SK-N-SH (cell line): ENCODE measurements at regions not wholly inside any gene's neighbourhood (a gene's known extent, or its start where the extent isn't known, plus 50 kb on each side); places are given as distances from the start of the nearest gene placed in this dataset.

Source experiments
- CTCF ChIA-PET: fragments of 300-600, 350-600 bp; formaldehyde crosslinking; extraction: SDS; loops from one replicate; lab custom pipeline; 2021; lab: Yijun Ruan, JAX
- POLR2A ChIA-PET: fragments of 350-600 bp; sonication (Branson Sonifier 250); formaldehyde crosslinking; extraction: SDS; loops from one replicate; lab custom pipeline; 2020; ENCODE audit warnings: antibody characterized with exemption, inconsistent platforms; lab: Yijun Ruan, JAX
- DNase-seq: peaks from one replicate; pipeline ENCODE4 v3.0.0; 2012
- H2AFZ ChIP-seq: fragments of 200-600 bp; sonication (generic); 2 replicates; pipeline ENCODE4 v1.8.1; 2016; ENCODE audit warnings: antibody characterized with exemption, mild to moderate bottlenecking, low read depth
- H3F3A ChIP-seq: fragments of 200-600 bp; sonication (generic); replicated peaks from 2 replicates; pipeline ENCODE3; 2016; ENCODE audit warnings: antibody characterized with exemption, mild to moderate bottlenecking; ENCODE audit not compliant: insufficient read depth
- H3K27ac ChIP-seq, 2 experiments: fragments of 200-500 bp in 1 of 2; fragments of 200-600 bp in 1 of 2; sonication (Bioruptor generic) in 1 of 2; sonication (generic), shearing (Covaris generic) in 1 of 2; 2 replicates each; pipeline versions ENCODE4 v1.5.1 to v1.6.1; 2014 to 2016; ENCODE audit warnings: low read depth in 2 of 2, inconsistent platforms in 1 of 2, low read length in 1 of 2, mild to moderate bottlenecking in 1 of 2, mixed read lengths in 1 of 2
- H3K27me3 ChIP-seq: fragments of 200-600 bp; sonication (generic), shearing (Covaris generic); 2 replicates; pipeline ENCODE4 v1.6.1; 2016; ENCODE audit warnings: mixed run types; ENCODE audit not compliant: insufficient read depth
- H3K36me3 ChIP-seq, 2 experiments: fragments of 200-500 bp in 1 of 2; fragments of 200-600 bp in 1 of 2; sonication (Bioruptor generic) in 1 of 2; sonication (generic) in 1 of 2; replicated peaks in 1 of 2; 2 replicates each; pipeline versions ENCODE3 to v1.5.1; 2014 to 2016; ENCODE audit warnings: low read length in 1 of 2, mild to moderate bottlenecking in 1 of 2; ENCODE audit not compliant: insufficient read depth in 2 of 2, control insufficient read depth in 1 of 2
- H3K4me1 ChIP-seq, 2 experiments: fragments of 200-500 bp in 1 of 2; fragments of 200-600 bp in 1 of 2; sonication (Bioruptor generic) in 1 of 2; sonication (generic), shearing (Covaris generic) in 1 of 2; 2 replicates each; pipeline versions ENCODE4 v1.5.1 to v1.6.1; 2014 to 2016; ENCODE audit warnings: low read depth in 1 of 2, low read length in 1 of 2, mixed run types in 1 of 2; ENCODE audit not compliant: insufficient read depth in 2 of 2, control insufficient read depth in 1 of 2
- H3K4me2 ChIP-seq: fragments of 200-600 bp; sonication (generic), shearing (Covaris generic); 2 replicates; pipeline ENCODE4 v1.6.1; 2017; ENCODE audit warnings: mixed run types
- H3K4me3 ChIP-seq, 2 experiments: fragments of 200-500 bp in 1 of 2; fragments of 200-600 bp in 1 of 2; sonication (Bioruptor generic) in 1 of 2; sonication (generic), shearing (Covaris generic) in 1 of 2; 2 replicates each; pipeline versions ENCODE4 v1.5.1 to v1.8.1; 2014 to 2016; ENCODE audit warnings: low read depth in 2 of 2, inconsistent platforms in 1 of 2, low read length in 1 of 2, mild to moderate bottlenecking in 1 of 2, mixed read lengths in 1 of 2, moderate library complexity in 1 of 2
- H3K79me2 ChIP-seq: fragments of 200-600 bp; sonication (generic); 2 replicates; pipeline ENCODE4 v1.8.1; 2017; ENCODE audit warnings: mild to moderate bottlenecking; ENCODE audit not compliant: insufficient read depth
- H3K9ac ChIP-seq: fragments of 200-600 bp; sonication (generic); 2 replicates; pipeline ENCODE4 v1.6.1; 2017; ENCODE audit warnings: mixed run types
- H3K9me2 ChIP-seq: fragments of 200-600 bp; sonication (generic); 2 replicates; pipeline ENCODE4 v1.6.1; 2017; ENCODE audit warnings: mixed run types
- H3K9me3 ChIP-seq: fragments of 200-600 bp; sonication (generic); 2 replicates; pipeline ENCODE4 v1.6.1; 2017; ENCODE audit warnings: mixed run types, mild to moderate bottlenecking, moderate library complexity
- H4K20me1 ChIP-seq: fragments of 200-600 bp; sonication (generic); 2 replicates; pipeline ENCODE4 v1.6.1; 2017; ENCODE audit warnings: mild to moderate bottlenecking, mixed run types; ENCODE audit not compliant: insufficient read depth
- CHD2 ChIP-seq: fragments of 150-350 bp; IDR thresholded peaks from 2 replicates; pipeline ENCODE4 v1.6.1; 2018; ENCODE audit warnings: low read length; ENCODE audit not compliant: partially characterized antibody
- ELF1 ChIP-seq: IDR thresholded peaks from 2 replicates; pipeline ENCODE4 v1.4.0; 2012
- EZH2phosphoT487 ChIP-seq: fragments of 200-600 bp; sonication (generic); IDR thresholded peaks from 2 replicates; pipeline ENCODE4 v1.6.1; 2017; ENCODE audit warnings: low read depth, mixed run types, mild to moderate bottlenecking, antibody characterized with exemption, moderate library complexity, borderline replicate concordance
- FOSL2 ChIP-seq: IDR thresholded peaks from 2 replicates; pipeline ENCODE4 v1.4.0; 2012; ENCODE audit warnings: low read depth, mild to moderate bottlenecking, moderate library complexity, borderline replicate concordance
- FOXJ3 ChIP-seq: sonication (generic); formaldehyde crosslinking; IDR thresholded peaks from 2 replicates; pipeline ENCODE4 v1.5.1; 2020; ENCODE audit warnings: mild to moderate bottlenecking, missing genetic modification reagents
- FOXM1 ChIP-seq: IDR thresholded peaks from 2 replicates; pipeline ENCODE4 v1.4.0; 2012; ENCODE audit warnings: low read depth, mild to moderate bottlenecking
- GABPA ChIP-seq: IDR thresholded peaks from 2 replicates; pipeline ENCODE4 v1.4.0; 2012; ENCODE audit warnings: low read depth, mild to moderate bottlenecking
- GATA2 ChIP-seq: sonication (generic); formaldehyde crosslinking; IDR thresholded peaks from 2 replicates; pipeline ENCODE4 v1.5.0; 2020; ENCODE audit warnings: mild to moderate bottlenecking, missing genetic modification reagents
- MXI1 ChIP-seq: IDR thresholded peaks from 2 replicates; pipeline ENCODE4 v1.6.1; 2012; ENCODE audit warnings: mild to moderate bottlenecking, low read depth, low read length, improper control_type of control experiment
- NFIC ChIP-seq: IDR thresholded peaks from 2 replicates; pipeline ENCODE4 v1.4.0; 2012; ENCODE audit warnings: borderline replicate concordance
- NRF1 ChIP-seq: IDR thresholded peaks from 2 replicates; pipeline ENCODE4 v1.6.1; 2012; ENCODE audit warnings: low read depth, mild to moderate bottlenecking, low read length
- POLR2AphosphoS5 ChIP-seq: IDR thresholded peaks from 2 replicates; pipeline ENCODE4 v1.6.1; 2012; ENCODE audit warnings: low read depth, low read length
- RCOR1 ChIP-seq: fragments of 150-350 bp; IDR thresholded peaks from 2 replicates; pipeline ENCODE4 v1.6.1; 2017; ENCODE audit warnings: antibody characterized with exemption, low read length
- RXRA ChIP-seq: IDR thresholded peaks from 2 replicates; pipeline ENCODE4 v1.4.0; 2012; ENCODE audit warnings: low read depth, mild to moderate bottlenecking, borderline replicate concordance
- TAF1 ChIP-seq: IDR thresholded peaks from 2 replicates; pipeline ENCODE4 v1.6.1; 2012; ENCODE audit warnings: low read depth, mild to moderate bottlenecking, low read length, moderate library complexity, borderline replicate concordance
- TCF12 ChIP-seq: IDR thresholded peaks from 2 replicates; pipeline ENCODE4 v1.4.0; 2012
- TEAD4 ChIP-seq: IDR thresholded peaks from 2 replicates; pipeline ENCODE4 v1.4.0; 2012; ENCODE audit warnings: mild to moderate bottlenecking, borderline replicate concordance; ENCODE audit not compliant: insufficient read depth
- YY1 ChIP-seq: IDR thresholded peaks from 2 replicates; pipeline ENCODE4 v1.4.0; 2012; ENCODE audit warnings: low read depth, mild to moderate bottlenecking
- WGBS: methylation state at CpG from one replicate; pipeline ENCODE4 v1.1.6; 2017; ENCODE audit warnings: low lambda C conversion rate; 5-methylcytosine and 5-hydroxymethylcytosine counted together
- TF ChIP-seq, protein P1 (sequence below): IDR thresholded peaks from 2 replicates; pipeline ENCODE4 v1.4.0; 2012; ENCODE audit warnings: low read depth, borderline replicate concordance
- TF ChIP-seq, protein P2 (sequence below): IDR thresholded peaks from 2 replicates; pipeline ENCODE4 v1.4.0; 2012; ENCODE audit warnings: low read depth
- TF ChIP-seq, protein P3 (sequence below): fragments of 150-350 bp; IDR thresholded peaks from 2 replicates; pipeline ENCODE4 v1.6.1; 2017; ENCODE audit warnings: antibody characterized with exemption, low read length, low read depth, borderline replicate concordance
- TF ChIP-seq, protein P4 (sequence below): IDR thresholded peaks from 2 replicates; pipeline ENCODE4; 2012
- TF ChIP-seq, protein P5 (sequence below): IDR thresholded peaks from 2 replicates; pipeline ENCODE4 v1.6.1; 2012; ENCODE audit warnings: mild to moderate bottlenecking, low read depth, low read length, moderate library complexity

DNA sequence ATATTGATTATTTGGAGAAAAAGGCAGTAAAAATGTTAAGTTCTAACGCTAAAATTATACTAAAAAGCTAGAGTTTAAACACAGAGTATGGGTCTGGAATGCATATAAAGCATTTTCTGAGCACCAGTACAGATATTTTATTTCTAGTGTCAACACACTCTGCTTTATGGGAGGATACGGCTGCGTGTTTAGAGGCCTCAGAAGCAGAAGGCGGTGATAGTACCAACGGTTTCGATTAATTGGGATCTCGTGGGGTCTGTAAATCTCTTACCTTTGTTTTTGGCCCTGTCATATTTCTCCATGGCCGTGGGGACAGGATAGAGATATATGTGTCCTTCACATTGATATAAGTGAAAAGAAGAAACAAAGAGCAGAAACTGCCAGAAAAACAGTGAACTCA is 206.8 kb upstream of the NTM start:
- CTCF ChIA-PET = interaction anchor here (1.3 kb wide), 1 partner anchor 14 kb away, joined by 4 read pairs; no protein-coding TSS in a partner anchor
- WGBS = 46% methylated on average over 8 of the region's 8 CpGs
- H3K79me2 ChIP-seq = no peaks in the 10 kb centered on the region
- H3K4me2 ChIP-seq = no peak overlapping the region
- no peak overlapping the region for H2AFZ ChIP-seq
- H3K4me1 ChIP-seq = no peaks in the 10 kb centered on the region
- no peaks in the 10 kb centered on the region for H4K20me1 ChIP-seq
- DNase-seq = no peak
- POLR2A ChIA-PET = no interaction called here
- H3K27me3 ChIP-seq = no peaks in the 10 kb centered on the region
- TF ChIP-seq, protein P1, sequence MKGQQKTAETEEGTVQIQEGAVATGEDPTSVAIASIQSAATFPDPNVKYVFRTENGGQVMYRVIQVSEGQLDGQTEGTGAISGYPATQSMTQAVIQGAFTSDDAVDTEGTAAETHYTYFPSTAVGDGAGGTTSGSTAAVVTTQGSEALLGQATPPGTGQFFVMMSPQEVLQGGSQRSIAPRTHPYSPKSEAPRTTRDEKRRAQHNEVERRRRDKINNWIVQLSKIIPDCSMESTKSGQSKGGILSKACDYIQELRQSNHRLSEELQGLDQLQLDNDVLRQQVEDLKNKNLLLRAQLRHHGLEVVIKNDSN = no peak
- TF ChIP-seq GATA2 (CRISPR knock-in tag) (no peak), FOSL2 (no peak), POLR2AphosphoS5 (no peak), YY1 (no peak), FOXM1 (no peak), TAF1 (no peak), ELF1 (no peak), NFIC (no peak), RCOR1 (no peak), TCF12 (no peak), FOXJ3 (no peak), CHD2 (no peak), GABPA (no peak)
- TF ChIP-seq, protein P2, sequence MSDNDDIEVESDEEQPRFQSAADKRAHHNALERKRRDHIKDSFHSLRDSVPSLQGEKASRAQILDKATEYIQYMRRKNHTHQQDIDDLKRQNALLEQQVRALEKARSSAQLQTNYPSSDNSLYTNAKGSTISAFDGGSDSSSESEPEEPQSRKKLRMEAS = no peak
- H3K27ac ChIP-seq = no peak overlapping the region
- no peaks in the 10 kb centered on the region for H3K9me2 ChIP-seq
- H3K9ac ChIP-seq = no peak overlapping the region
- H3F3A ChIP-seq = no peaks in the 10 kb centered on the region
- no peaks in the 10 kb centered on the region for H3K9me3 ChIP-seq
- H3K36me3 ChIP-seq = no peaks in the 10 kb centered on the region
- no peak overlapping the region for H3K4me3 ChIP-seq

DNA sequence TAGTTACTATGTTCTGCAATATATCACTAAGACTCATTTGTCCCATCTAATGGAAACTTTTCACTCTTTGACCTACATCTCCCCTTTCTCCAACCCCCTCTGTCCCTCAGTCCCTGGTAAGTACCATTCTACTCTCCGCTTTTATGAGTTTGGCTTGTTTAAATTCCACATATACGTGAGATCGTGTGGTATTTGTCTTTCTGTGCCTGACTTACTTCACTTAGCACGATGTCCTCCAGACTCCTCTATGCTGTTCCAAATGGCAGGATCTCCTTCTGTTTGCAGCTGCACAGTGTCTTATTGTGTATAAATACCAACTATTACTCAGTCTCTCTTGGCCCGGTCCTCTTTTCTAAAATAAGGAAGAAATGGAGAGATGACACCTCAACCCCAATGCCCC is 205.4 kb upstream of the NTM start:
- Histone ChIP-seq H3K4me1 (no peaks in the 10 kb centered on the region), H3K36me3 (no peaks in the 10 kb centered on the region), H3K27me3 (no peaks in the 10 kb centered on the region), H3K4me3 (no peak overlapping the region), H3K9me3 (no peaks in the 10 kb centered on the region), H3K27ac (no peak overlapping the region), H3K9ac (no peak overlapping the region), H3K79me2 (no peaks in the 10 kb centered on the region), H3K9me2 (no peaks in the 10 kb centered on the region), H3K4me2 (no peak overlapping the region), H4K20me1 (no peaks in the 10 kb centered on the region), H3F3A (no peaks in the 10 kb centered on the region), H2AFZ (no peak overlapping the region)
- DNase-seq = no peak
- ChIA-PET CTCF (interaction anchor here (1.1 kb wide), 1 partner anchor 100 kb away, joined by 3 read pairs; no protein-coding TSS in a partner anchor), POLR2A (no interaction called here)
- WGBS = 44% methylated on average over 5 of the region's 5 CpGs
- TF ChIP-seq, protein P3, sequence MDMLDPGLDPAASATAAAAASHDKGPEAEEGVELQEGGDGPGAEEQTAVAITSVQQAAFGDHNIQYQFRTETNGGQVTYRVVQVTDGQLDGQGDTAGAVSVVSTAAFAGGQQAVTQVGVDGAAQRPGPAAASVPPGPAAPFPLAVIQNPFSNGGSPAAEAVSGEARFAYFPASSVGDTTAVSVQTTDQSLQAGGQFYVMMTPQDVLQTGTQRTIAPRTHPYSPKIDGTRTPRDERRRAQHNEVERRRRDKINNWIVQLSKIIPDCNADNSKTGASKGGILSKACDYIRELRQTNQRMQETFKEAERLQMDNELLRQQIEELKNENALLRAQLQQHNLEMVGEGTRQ = no peak
- TF ChIP-seq, protein P4, sequence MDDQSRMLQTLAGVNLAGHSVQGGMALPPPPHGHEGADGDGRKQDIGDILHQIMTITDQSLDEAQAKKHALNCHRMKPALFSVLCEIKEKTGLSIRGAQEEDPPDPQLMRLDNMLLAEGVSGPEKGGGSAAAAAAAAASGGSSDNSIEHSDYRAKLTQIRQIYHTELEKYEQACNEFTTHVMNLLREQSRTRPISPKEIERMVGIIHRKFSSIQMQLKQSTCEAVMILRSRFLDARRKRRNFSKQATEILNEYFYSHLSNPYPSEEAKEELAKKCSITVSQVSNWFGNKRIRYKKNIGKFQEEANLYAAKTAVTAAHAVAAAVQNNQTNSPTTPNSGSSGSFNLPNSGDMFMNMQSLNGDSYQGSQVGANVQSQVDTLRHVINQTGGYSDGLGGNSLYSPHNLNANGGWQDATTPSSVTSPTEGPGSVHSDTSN = no peak
- TF ChIP-seq, protein P1 = no peak
- TF ChIP-seq RXRA (no peak), TCF12 (no peak), RCOR1 (no peak), EZH2phosphoT487 (no peak), POLR2AphosphoS5 (no peak), TEAD4 (no peak), MXI1 (no peak), NRF1 (no peak)
- TF ChIP-seq, protein P5, sequence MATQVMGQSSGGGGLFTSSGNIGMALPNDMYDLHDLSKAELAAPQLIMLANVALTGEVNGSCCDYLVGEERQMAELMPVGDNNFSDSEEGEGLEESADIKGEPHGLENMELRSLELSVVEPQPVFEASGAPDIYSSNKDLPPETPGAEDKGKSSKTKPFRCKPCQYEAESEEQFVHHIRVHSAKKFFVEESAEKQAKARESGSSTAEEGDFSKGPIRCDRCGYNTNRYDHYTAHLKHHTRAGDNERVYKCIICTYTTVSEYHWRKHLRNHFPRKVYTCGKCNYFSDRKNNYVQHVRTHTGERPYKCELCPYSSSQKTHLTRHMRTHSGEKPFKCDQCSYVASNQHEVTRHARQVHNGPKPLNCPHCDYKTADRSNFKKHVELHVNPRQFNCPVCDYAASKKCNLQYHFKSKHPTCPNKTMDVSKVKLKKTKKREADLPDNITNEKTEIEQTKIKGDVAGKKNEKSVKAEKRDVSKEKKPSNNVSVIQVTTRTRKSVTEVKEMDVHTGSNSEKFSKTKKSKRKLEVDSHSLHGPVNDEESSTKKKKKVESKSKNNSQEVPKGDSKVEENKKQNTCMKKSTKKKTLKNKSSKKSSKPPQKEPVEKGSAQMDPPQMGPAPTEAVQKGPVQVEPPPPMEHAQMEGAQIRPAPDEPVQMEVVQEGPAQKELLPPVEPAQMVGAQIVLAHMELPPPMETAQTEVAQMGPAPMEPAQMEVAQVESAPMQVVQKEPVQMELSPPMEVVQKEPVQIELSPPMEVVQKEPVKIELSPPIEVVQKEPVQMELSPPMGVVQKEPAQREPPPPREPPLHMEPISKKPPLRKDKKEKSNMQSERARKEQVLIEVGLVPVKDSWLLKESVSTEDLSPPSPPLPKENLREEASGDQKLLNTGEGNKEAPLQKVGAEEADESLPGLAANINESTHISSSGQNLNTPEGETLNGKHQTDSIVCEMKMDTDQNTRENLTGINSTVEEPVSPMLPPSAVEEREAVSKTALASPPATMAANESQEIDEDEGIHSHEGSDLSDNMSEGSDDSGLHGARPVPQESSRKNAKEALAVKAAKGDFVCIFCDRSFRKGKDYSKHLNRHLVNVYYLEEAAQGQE = no peak
